HEK293T (cell line): ENCODE measurements at regions not wholly inside any gene's neighbourhood (a gene's known extent, or its start where the extent isn't known, plus 50 kb on each side); places are given as distances from the start of the nearest gene placed in this dataset.

Experiments
- BHLHE40 ChIP-seq: fragments of 450-650 bp; IDR thresholded peaks from 2 replicates; pipeline ENCODE4 v1.6.1; 2016; ENCODE audit warnings: mild to moderate bottlenecking, moderate library complexity, borderline replicate concordance
- CTBP1 ChIP-seq: fragments of 450-650 bp; IDR thresholded peaks from 2 replicates; pipeline ENCODE4 v1.6.1; 2016; ENCODE audit warnings: borderline replicate concordance
- FOXA1 ChIP-seq: fragments of 450-650 bp; IDR thresholded peaks from 2 replicates; pipeline ENCODE4 v1.6.1; 2016; ENCODE audit warnings: mild to moderate bottlenecking
- FOXM1 ChIP-seq: fragments of 450-650 bp; IDR thresholded peaks from 2 replicates; pipeline ENCODE4 v1.6.1; 2017; ENCODE audit warnings: mild to moderate bottlenecking, borderline replicate concordance
- HDGF ChIP-seq: fragments of 450-650 bp; IDR thresholded peaks from 2 replicates; pipeline ENCODE4 v1.6.1; 2017; ENCODE audit warnings: antibody characterized with exemption, borderline replicate concordance
- NFRKB ChIP-seq: fragments of 450-650 bp; IDR thresholded peaks from 2 replicates; pipeline ENCODE4 v1.6.1; 2016; ENCODE audit warnings: mild to moderate bottlenecking, moderate library complexity
- PKNOX1 ChIP-seq: fragments of 450-650 bp; IDR thresholded peaks from 2 replicates; pipeline ENCODE4 v1.6.1; 2016
- SP1 ChIP-seq: fragments of 450-650 bp; IDR thresholded peaks from 2 replicates; pipeline ENCODE4 v1.6.1; 2017
- SUZ12 ChIP-seq: fragments of 450-650 bp; IDR thresholded peaks from 2 replicates; pipeline ENCODE4 v1.6.1; 2016; ENCODE audit warnings: mild to moderate bottlenecking

DNA sequence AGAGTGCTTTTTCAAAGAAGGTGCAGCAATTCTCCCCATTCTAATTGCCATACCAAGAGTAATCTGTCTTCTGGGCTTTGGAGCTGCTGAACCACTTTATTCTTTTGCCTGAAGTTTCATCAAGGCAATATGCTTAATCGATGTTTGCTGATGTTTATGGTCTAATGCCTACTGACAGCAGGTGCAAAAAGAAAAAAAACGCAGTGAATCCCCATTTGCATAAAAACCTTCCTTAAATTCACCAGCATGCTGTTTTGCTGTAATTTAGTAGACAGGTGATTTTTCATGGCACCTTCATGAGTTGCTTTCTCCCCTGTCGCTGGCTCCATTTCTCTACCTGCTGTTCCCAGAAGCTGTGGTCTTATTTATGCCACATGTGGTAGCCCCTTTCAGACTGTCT, 83.1 kb upstream of the MAST4 start:
- TF ChIP-seq NFRKB (no peak), CTBP1 (no peak), HDGF (no peak), BHLHE40 (no peak), FOXA1 (no peak), FOXM1 (no peak), SP1 (no peak), PKNOX1 (no peak), SUZ12 (no peak)
